ENCODE measurements at regions not wholly inside any gene's neighbourhood (a gene's known extent, or its start where the extent isn't known, plus 50 kb on each side); places are given as distances from the start of the nearest gene placed in this dataset.

- DNase-seq (ENCODE audit: low read depth): no peak
Observed at GRCh38 chr1:209021622-209022021, 561.9 kb upstream of the CAMK1G start.

- no peak for DNase-seq (ENCODE audit: low read depth)
Observed at GRCh38 chr1:209023790-209024189, 559.7 kb upstream of the CAMK1G start.

- DNase-seq (ENCODE audit: low read depth): no peak
Observed at GRCh38 chr1:209029737-209030136, 553.8 kb upstream of the CAMK1G start.

GRCh38 chr1:209030454-209031167 lies 552.9 kb upstream of the CAMK1G start:
- no peak for DNase-seq (ENCODE audit: low read depth)

- no peak for DNase-seq (ENCODE audit: low read depth)
Observed at GRCh38 chr1:209037064-209037463, 546.5 kb upstream of the CAMK1G start.

GRCh38 chr1:209038316-209038715 lies 545.2 kb upstream of the CAMK1G start:
- no peak for DNase-seq (ENCODE audit: low read depth)

- no peak for DNase-seq (ENCODE audit: low read depth)
Observed at GRCh38 chr1:209038735-209039134, 544.8 kb upstream of the CAMK1G start.

- no peak for DNase-seq (ENCODE audit: low read depth)
Observed at GRCh38 chr1:209040351-209040750, 543.2 kb upstream of the CAMK1G start.

- DNase-seq (ENCODE audit: low read depth): no peak
Observed at GRCh38 chr1:209041927-209042326, 541.6 kb upstream of the CAMK1G start.

GRCh38 chr1:209042413-209042812 lies 541.1 kb upstream of the CAMK1G start:
- no peak for DNase-seq (ENCODE audit: low read depth)

- no peak for DNase-seq (ENCODE audit: low read depth)
Observed at GRCh38 chr1:209045331-209046057, 538.0 kb upstream of the CAMK1G start.

- no peak for DNase-seq (ENCODE audit: low read depth)
Observed at GRCh38 chr1:209046058-209046417, 537.5 kb upstream of the CAMK1G start.

GRCh38 chr1:209046935-209047334 lies 536.6 kb upstream of the CAMK1G start:
- DNase-seq (ENCODE audit: low read depth): no peak

- DNase-seq (ENCODE audit: low read depth): no peak
Observed at GRCh38 chr1:209048941-209049669, 534.4 kb upstream of the CAMK1G start.

- DNase-seq (ENCODE audit: low read depth): no peak
Observed at GRCh38 chr1:209051570-209051969, 531.9 kb upstream of the CAMK1G start.

GRCh38 chr1:209053587-209053986 lies 529.9 kb upstream of the CAMK1G start:
- DNase-seq (ENCODE audit: low read depth): no peak

- no peak for DNase-seq (ENCODE audit: low read depth)
Observed at GRCh38 chr1:209057083-209057482, 526.4 kb upstream of the CAMK1G start.

GRCh38 chr1:209057901-209058300 lies 525.6 kb upstream of the CAMK1G start:
- no peak for DNase-seq (ENCODE audit: low read depth)

- no peak for DNase-seq (ENCODE audit: low read depth)
Observed at GRCh38 chr1:209059376-209059775, 524.1 kb upstream of the CAMK1G start.

GRCh38 chr1:209059981-209060380 lies 523.5 kb upstream of the CAMK1G start:
- no peak for DNase-seq (ENCODE audit: low read depth)

- DNase-seq (ENCODE audit: low read depth): no peak
Observed at GRCh38 chr1:209062081-209062620, 521.4 kb upstream of the CAMK1G start.

GRCh38 chr1:209062863-209063262 lies 520.7 kb upstream of the CAMK1G start:
- no peak for DNase-seq (ENCODE audit: low read depth)

Measured in CMK (cell line).